IMR-90 (cell line): ENCODE measurements at regions not wholly inside any gene's neighbourhood (a gene's known extent, or its start where the extent isn't known, plus 50 kb on each side); places are given as distances from the start of the nearest gene placed in this dataset.

ENCODE experiments used
- ATAC-seq: fragments of 200-7000 bp; cut with Tn5 transposase; 2 replicates; pipeline ENCODE4 v1.9.1; 2020; ENCODE audit warnings: low read depth, mild to moderate bottlenecking, moderate library complexity
- BruUV-seq: library from RNA; stranded (reverse); fragments of 400-500 nt; replicated peaks from 2 replicates; lab custom pipeline; 2021; lab: Mats Ljungman, UMichigan
- CTCF ChIA-PET: fragments of 300-600 bp; formaldehyde crosslinking; extraction: SDS; loops from one replicate; lab custom pipeline; 2021; ENCODE audit warnings: antibody characterized with exemption; lab: Yijun Ruan, JAX
- POLR2A ChIA-PET: fragments of 300-600 bp; sonication (Branson Sonifier 250); formaldehyde crosslinking; loops from one replicate; lab custom pipeline; 2022; ENCODE audit warnings: antibody characterized with exemption; ENCODE audit not compliant: unreplicated experiment; lab: Charles Lee
- DNase-seq: peaks from one replicate; pipeline ENCODE4 v3.0.0; 2013
- H2AFZ ChIP-seq: replicated peaks from 2 replicates; pipeline ENCODE3; 2013; ENCODE audit warnings: low read length, mild to moderate bottlenecking; ENCODE audit not compliant: poor library complexity
- H2AK5ac ChIP-seq: 2 replicates; pipeline ENCODE4 v1.6.1; 2013; ENCODE audit warnings: low read depth, low read length, inconsistent platforms
- H2AK9ac ChIP-seq: replicated peaks from 2 replicates; pipeline ENCODE3; 2013; ENCODE audit warnings: mild to moderate bottlenecking, low read depth, low read length, moderate library complexity; ENCODE audit not compliant: poor library complexity
- H2BK120ac ChIP-seq: 2 replicates; pipeline ENCODE4 v1.6.1; 2013; ENCODE audit warnings: low read depth, low read length, inconsistent platforms
- H2BK15ac ChIP-seq: 3 replicates; pipeline ENCODE4 v1.6.1; 2013; ENCODE audit warnings: low read depth, low read length, inconsistent platforms
- H2BK20ac ChIP-seq: 2 replicates; pipeline ENCODE4 v1.6.1; 2013; ENCODE audit warnings: low read depth, mild to moderate bottlenecking, inconsistent platforms, low read length, moderate library complexity
- H2BK5ac ChIP-seq: 2 replicates; pipeline ENCODE4 v1.6.1; 2013; ENCODE audit warnings: mild to moderate bottlenecking, low read depth, low read length, inconsistent platforms; ENCODE audit not compliant: poor library complexity, severe bottlenecking
- H3K14ac ChIP-seq: replicated peaks from 2 replicates; pipeline ENCODE4 v1.6.1; 2013; ENCODE audit warnings: low read depth, low read length, inconsistent platforms
- H3K18ac ChIP-seq: 2 replicates; pipeline ENCODE4 v1.6.1; 2013; ENCODE audit warnings: low read depth, low read length, control low read depth
- H3K23ac ChIP-seq: 2 replicates; pipeline ENCODE4 v1.6.1; 2013; ENCODE audit warnings: low read depth, low read length, inconsistent platforms
- H3K27ac ChIP-seq: 2 replicates; pipeline ENCODE4 v1.5.1; 2013; ENCODE audit warnings: mild to moderate bottlenecking, control low read depth, low read length; ENCODE audit not compliant: insufficient read depth
- H3K27me3 ChIP-seq: 2 replicates; pipeline ENCODE4 v1.6.1; 2013; ENCODE audit warnings: low read length; ENCODE audit not compliant: control insufficient read depth, insufficient read depth
- H3K36me3 ChIP-seq: 2 replicates; pipeline ENCODE4 v1.6.1; 2013; ENCODE audit warnings: low read length, mixed read lengths; ENCODE audit not compliant: control insufficient read depth, insufficient read depth
- H3K4ac ChIP-seq: 2 replicates; pipeline ENCODE4 v1.6.1; 2013; ENCODE audit warnings: low read depth, low read length, inconsistent platforms
- H3K4me1 ChIP-seq: 2 replicates; pipeline ENCODE4 v1.6.1; 2013; ENCODE audit warnings: low read length, mixed read lengths; ENCODE audit not compliant: control insufficient read depth, insufficient read depth
- H3K4me2 ChIP-seq: 2 replicates; pipeline ENCODE4 v1.6.1; 2013; ENCODE audit warnings: low read depth, mild to moderate bottlenecking, control low read depth, low read length, moderate library complexity
- H3K4me3 ChIP-seq: 2 replicates; pipeline ENCODE4 v1.5.1; 2013; ENCODE audit warnings: low read depth, mild to moderate bottlenecking, control low read depth, low read length, moderate library complexity; ENCODE audit not compliant: insufficient read depth
- H3K56ac ChIP-seq: 2 replicates; pipeline ENCODE4 v1.6.1; 2013; ENCODE audit warnings: low read length, inconsistent platforms; ENCODE audit not compliant: insufficient read depth; ENCODE audit errors: extremely low read depth
- H3K79me1 ChIP-seq, 2 experiments: 2 replicates each; pipeline ENCODE4 v1.6.1; 2013; ENCODE audit warnings: low read length in 2 of 2, inconsistent platforms in 1 of 2, low read depth in 1 of 2
- H3K9ac ChIP-seq: 2 replicates; pipeline ENCODE4 v1.6.1; 2013; ENCODE audit warnings: low read depth, low read length, control low read depth
- H3K9me1 ChIP-seq: 2 replicates; pipeline ENCODE4 v1.6.1; 2013; ENCODE audit warnings: low read length, inconsistent platforms; ENCODE audit not compliant: insufficient read depth
- H3K9me3 ChIP-seq: 2 replicates; pipeline ENCODE4 v1.6.1; 2013; ENCODE audit warnings: low read length; ENCODE audit not compliant: control insufficient read depth, insufficient read depth
- H4K20me1 ChIP-seq: 2 replicates; pipeline ENCODE4 v1.6.1; 2013; ENCODE audit warnings: low read length, inconsistent platforms; ENCODE audit not compliant: insufficient read depth
- H4K5ac ChIP-seq: 2 replicates; pipeline ENCODE4 v1.6.1; 2013; ENCODE audit warnings: mild to moderate bottlenecking, low read depth, low read length, control low read depth
- H4K8ac ChIP-seq, 2 experiments: 2 replicates each; pipeline ENCODE4 v1.6.1; 2013; ENCODE audit warnings: low read depth in 2 of 2, low read length in 2 of 2, control low read depth in 1 of 2, inconsistent platforms in 1 of 2
- H4K91ac ChIP-seq: 2 replicates; pipeline ENCODE4 v1.6.1; 2013; ENCODE audit warnings: low read depth, low read length, inconsistent platforms; ENCODE audit not compliant: insufficient read depth
- BHLHE40 ChIP-seq: fragments of 150-350 bp; IDR thresholded peaks from 2 replicates; pipeline ENCODE4 v1.6.1; 2016; ENCODE audit warnings: mild to moderate bottlenecking, low read depth, low read length
- CEBPB ChIP-seq: IDR thresholded peaks from 2 replicates; pipeline ENCODE4 v1.6.1; 2012; ENCODE audit warnings: low read depth, low read length, improper control_type of control experiment
- CHD1 ChIP-seq: IDR thresholded peaks from 2 replicates; pipeline ENCODE4 v1.6.1; 2012; ENCODE audit warnings: low read depth, low read length, improper control_type of control experiment
- FOS ChIP-seq: fragments of 150-350 bp; IDR thresholded peaks from 2 replicates; pipeline ENCODE4 v1.6.1; 2016; ENCODE audit warnings: low read depth, low read length
- MAFK ChIP-seq: IDR thresholded peaks from 2 replicates; pipeline ENCODE4 v1.6.1; 2012; ENCODE audit warnings: low read depth, low read length, improper control_type of control experiment
- MAZ ChIP-seq: IDR thresholded peaks from 2 replicates; pipeline ENCODE4 v1.6.1; 2012; ENCODE audit warnings: low read depth, mild to moderate bottlenecking, low read length, improper control_type of control experiment, moderate library complexity, borderline replicate concordance
- MXI1 ChIP-seq: IDR thresholded peaks from 2 replicates; pipeline ENCODE4 v1.6.1; 2012; ENCODE audit warnings: low read depth, mild to moderate bottlenecking, low read length, moderate library complexity, borderline replicate concordance
- RCOR1 ChIP-seq: IDR thresholded peaks from 2 replicates; pipeline ENCODE4 v1.6.1; 2012; ENCODE audit warnings: mild to moderate bottlenecking, low read length, improper control_type of control experiment; ENCODE audit not compliant: insufficient replicate concordance
- SMC3 ChIP-seq: fragments of 150-350 bp; IDR thresholded peaks from 2 replicates; pipeline ENCODE4 v1.6.1; 2016; ENCODE audit warnings: low read depth, mild to moderate bottlenecking, antibody characterized with exemption, low read length, moderate library complexity
- WGBS, 2 experiments: methylation state at CpG; one replicate each; pipeline versions ENCODE4 v1.1.5 to v1.1.7; 2013; ENCODE audit warnings: missing lambda C conversion rate in 2 of 2; ENCODE audit not compliant: insufficient read length in 1 of 2; ENCODE audit errors: extremely low coverage in 2 of 2; 5-methylcytosine and 5-hydroxymethylcytosine counted together
- dilution Hi-C: fragments of 300-500 bp; cut with HindIII; formaldehyde crosslinking; loops from one replicate; pipeline ENCODE4 v1.14.3; 2018; ENCODE audit warnings: low sequenced_read_pairs; ENCODE audit not compliant: unreplicated experiment
- in situ Hi-C: fragments of 300-500 bp; cut with MboI; formaldehyde crosslinking; loops from 3 replicates; pipeline ENCODE4 v1.14.3; 2019; ENCODE audit warnings: low sequenced_read_pairs, inconsistent platforms, mixed read lengths
- intact Hi-C: fragments of 100-400 bp; cut with micrococcal nuclease; formaldehyde crosslinking; loops from 2 replicates; pipeline ENCODE4 v1.10.0; 2022
- TF ChIP-seq, protein P1 (sequence below): fragments of 150-350 bp; IDR thresholded peaks from 2 replicates; pipeline ENCODE4 v1.6.1; 2017; ENCODE audit warnings: mild to moderate bottlenecking, antibody characterized with exemption, low read length, low read depth
- TF ChIP-seq, protein P2 (sequence below): fragments of 150-350 bp; IDR thresholded peaks from 2 replicates; pipeline ENCODE4 v1.6.1; 2016; ENCODE audit warnings: low read depth, mild to moderate bottlenecking, low read length, moderate library complexity, borderline replicate concordance
- TF ChIP-seq, protein P3 (sequence below): conservative IDR thresholded peaks from 2 replicates; pipeline ENCODE4 v1.5.1; 2012; ENCODE audit warnings: mild to moderate bottlenecking, low read depth, low read length, improper control_type of control experiment

DNA sequence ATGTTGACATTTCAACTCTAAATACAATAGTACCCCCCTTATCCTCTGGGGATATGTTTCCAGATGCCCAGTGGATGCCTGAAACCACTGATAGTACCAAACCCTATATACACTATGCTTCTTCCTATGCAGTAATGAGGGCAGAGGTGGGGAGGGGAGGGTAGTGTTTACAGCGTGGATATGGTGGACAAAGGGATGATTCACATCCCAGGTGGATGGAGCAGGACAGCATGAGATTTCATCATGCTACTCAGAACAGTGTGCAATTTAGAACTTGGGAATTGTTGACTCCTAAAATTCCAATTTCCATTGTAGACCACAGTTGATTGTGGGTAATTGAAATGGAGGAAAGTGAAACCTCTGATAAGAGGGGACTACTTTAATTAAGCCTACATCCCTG, 75.4 kb downstream of the TSN start:
- Histone ChIP-seq H3K36me3 (no peaks in the 10 kb centered on the region), H3K4me2 (no peak overlapping the region), H3K4me3 (no peak overlapping the region), H3K4ac (no peak overlapping the region), H4K5ac (no peak overlapping the region), H2BK20ac (no peak overlapping the region), H2AFZ (no peak overlapping the region), H3K9me3 (no peaks in the 10 kb centered on the region), H3K23ac (no peak overlapping the region), H2BK5ac (no peak overlapping the region), H3K14ac (no peak overlapping the region), H2AK5ac (no peak overlapping the region), H4K20me1 (no peaks in the 10 kb centered on the region), H3K9ac (no peak overlapping the region), H3K27me3 (peaks cover 5% of the 10 kb centered on the region; the same call in 1 of the 2 replicates), H3K56ac (no peak overlapping the region), H3K79me1 (no peaks in the 10 kb centered on the region), H2BK120ac (no peak overlapping the region), H4K91ac (no peak overlapping the region), H4K8ac (no peak overlapping the region), H2AK9ac (no peak overlapping the region), H2BK15ac (no peak overlapping the region), H3K27ac (no peak overlapping the region), H3K18ac (no peak overlapping the region), H3K4me1 (no peaks in the 10 kb centered on the region), H3K9me1 (no peaks in the 10 kb centered on the region)
- no CpG with 5 or more reads among the region's 1 CpG for WGBS, 2 experiments
- no peak for DNase-seq
- intact Hi-C loops, result no loop called here
- ATAC-seq, result no peak
- dilution Hi-C loops, result no loop called here
- TF ChIP-seq, protein P1, sequence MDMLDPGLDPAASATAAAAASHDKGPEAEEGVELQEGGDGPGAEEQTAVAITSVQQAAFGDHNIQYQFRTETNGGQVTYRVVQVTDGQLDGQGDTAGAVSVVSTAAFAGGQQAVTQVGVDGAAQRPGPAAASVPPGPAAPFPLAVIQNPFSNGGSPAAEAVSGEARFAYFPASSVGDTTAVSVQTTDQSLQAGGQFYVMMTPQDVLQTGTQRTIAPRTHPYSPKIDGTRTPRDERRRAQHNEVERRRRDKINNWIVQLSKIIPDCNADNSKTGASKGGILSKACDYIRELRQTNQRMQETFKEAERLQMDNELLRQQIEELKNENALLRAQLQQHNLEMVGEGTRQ, result no peak
- TF ChIP-seq FOS, result no peak
- no peak for TF ChIP-seq MAZ
- TF ChIP-seq RCOR1, result no peak
- no peak for TF ChIP-seq CEBPB
- TF ChIP-seq CHD1, result no peak
- TF ChIP-seq MAFK, result no peak
- no peak for TF ChIP-seq BHLHE40
- TF ChIP-seq MXI1, result no peak
- TF ChIP-seq, protein P2, sequence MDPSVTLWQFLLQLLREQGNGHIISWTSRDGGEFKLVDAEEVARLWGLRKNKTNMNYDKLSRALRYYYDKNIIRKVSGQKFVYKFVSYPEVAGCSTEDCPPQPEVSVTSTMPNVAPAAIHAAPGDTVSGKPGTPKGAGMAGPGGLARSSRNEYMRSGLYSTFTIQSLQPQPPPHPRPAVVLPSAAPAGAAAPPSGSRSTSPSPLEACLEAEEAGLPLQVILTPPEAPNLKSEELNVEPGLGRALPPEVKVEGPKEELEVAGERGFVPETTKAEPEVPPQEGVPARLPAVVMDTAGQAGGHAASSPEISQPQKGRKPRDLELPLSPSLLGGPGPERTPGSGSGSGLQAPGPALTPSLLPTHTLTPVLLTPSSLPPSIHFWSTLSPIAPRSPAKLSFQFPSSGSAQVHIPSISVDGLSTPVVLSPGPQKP, result no peak
- TF ChIP-seq, protein P3, sequence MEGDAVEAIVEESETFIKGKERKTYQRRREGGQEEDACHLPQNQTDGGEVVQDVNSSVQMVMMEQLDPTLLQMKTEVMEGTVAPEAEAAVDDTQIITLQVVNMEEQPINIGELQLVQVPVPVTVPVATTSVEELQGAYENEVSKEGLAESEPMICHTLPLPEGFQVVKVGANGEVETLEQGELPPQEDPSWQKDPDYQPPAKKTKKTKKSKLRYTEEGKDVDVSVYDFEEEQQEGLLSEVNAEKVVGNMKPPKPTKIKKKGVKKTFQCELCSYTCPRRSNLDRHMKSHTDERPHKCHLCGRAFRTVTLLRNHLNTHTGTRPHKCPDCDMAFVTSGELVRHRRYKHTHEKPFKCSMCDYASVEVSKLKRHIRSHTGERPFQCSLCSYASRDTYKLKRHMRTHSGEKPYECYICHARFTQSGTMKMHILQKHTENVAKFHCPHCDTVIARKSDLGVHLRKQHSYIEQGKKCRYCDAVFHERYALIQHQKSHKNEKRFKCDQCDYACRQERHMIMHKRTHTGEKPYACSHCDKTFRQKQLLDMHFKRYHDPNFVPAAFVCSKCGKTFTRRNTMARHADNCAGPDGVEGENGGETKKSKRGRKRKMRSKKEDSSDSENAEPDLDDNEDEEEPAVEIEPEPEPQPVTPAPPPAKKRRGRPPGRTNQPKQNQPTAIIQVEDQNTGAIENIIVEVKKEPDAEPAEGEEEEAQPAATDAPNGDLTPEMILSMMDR, result no peak
- no peak for TF ChIP-seq SMC3
- no TSS peak for BruUV-seq
- in situ Hi-C loops, result no loop called here
- CTCF ChIA-PET, result no interaction called here
- POLR2A ChIA-PET, result no interaction called here
